Thymus (tissue), 11 donors: ENCODE measurements at regions not wholly inside any gene's neighbourhood (a gene's known extent, or its start where the extent isn't known, plus 50 kb on each side); places are given as distances from the start of the nearest gene placed in this dataset.
A peak's percentile ranks its signal among the peaks of the same experiment; 100 is the strongest.
"Not testable (repeated sequence)": the region's sequence is repeated elsewhere in the genome, so short reads cannot be mapped to it uniquely, and the experiment has no call there.

Experiments used
- DNase-seq, 9 donors: peaks; one replicate each; pipeline ENCODE4 v3.0.0-alpha.2; 2013; ENCODE audit warnings: low spot score in 9 of 9, low read depth in 6 of 9, missing footprints in 1 of 9
- H3K27ac ChIP-seq, 2 donors: one replicate each; pipeline ENCODE4 v1.5.1; 2013; ENCODE audit warnings: control low read depth in 1 of 2, low read depth in 1 of 2, low read length in 1 of 2, mild to moderate bottlenecking in 1 of 2, moderate library complexity in 1 of 2
- H3K27me3 ChIP-seq, 2 donors: one replicate each; pipeline ENCODE4 v1.5.1; 2013; ENCODE audit warnings: low read length in 1 of 2; ENCODE audit not compliant: control insufficient read depth in 2 of 2, insufficient read depth in 1 of 2
- H3K36me3 ChIP-seq, 2 donors: one replicate each; pipeline ENCODE4 v1.5.1; 2013; ENCODE audit warnings: low read length in 1 of 2, mild to moderate bottlenecking in 1 of 2, moderate library complexity in 1 of 2; ENCODE audit not compliant: control insufficient read depth in 2 of 2, insufficient read depth in 2 of 2
- H3K4me1 ChIP-seq, 2 donors: one replicate each; pipeline ENCODE4 v1.5.1; 2013; ENCODE audit warnings: low read length in 2 of 2; ENCODE audit not compliant: control insufficient read depth in 2 of 2, insufficient read depth in 2 of 2
- H3K4me3 ChIP-seq, 2 donors: one replicate each; pipeline ENCODE4 v1.5.1; 2013; ENCODE audit warnings: low read length in 2 of 2, control low read depth in 1 of 2, mild to moderate bottlenecking in 1 of 2
- H3K9me3 ChIP-seq, 2 donors: one replicate each; pipeline ENCODE4 v1.5.1; 2013; ENCODE audit warnings: low read length in 1 of 2, mild to moderate bottlenecking in 1 of 2; ENCODE audit not compliant: control insufficient read depth in 2 of 2, insufficient read depth in 1 of 2
- WGBS: extraction: QIAGEN DNeasy Blood & Tissue Kit; methylation state at CpG from one replicate; pipeline ENCODE4 v1.1.7; 2013; 5-methylcytosine and 5-hydroxymethylcytosine counted together
- donor health status: healthy.

- H3K9me3 ChIP-seq: no peaks in the 10 kb centered on the region
- no peaks in the 10 kb centered on the region for H3K4me1 ChIP-seq
- WGBS: 67% methylated on average over 4 of the region's 4 CpGs
- no peaks in the 10 kb centered on the region for H3K27me3 ChIP-seq
- no peak overlapping the region for H3K27ac ChIP-seq
- H3K36me3 ChIP-seq: no peaks in the 10 kb centered on the region
- peak in 1 of 9 donors; percentile 2 for DNase-seq
- H3K4me3 ChIP-seq: no peak overlapping the region
These were observed 98.4 kb upstream of the GDNF start for GRCh38 chr5:37938076-37938852.

GRCh38 chr5:37936091-37936490, 96.2 kb upstream of the GDNF start:
- no peaks in the 10 kb centered on the region for H3K27me3 ChIP-seq
- H3K9me3 ChIP-seq: no peaks in the 10 kb centered on the region
- WGBS: 96% methylated on average over 5 of the region's 5 CpGs

GRCh38 chr5:37933576-37933975, 93.7 kb upstream of the GDNF start:
- Histone ChIP-seq H3K9me3 (no peaks in the 10 kb centered on the region), H3K27ac (no peak overlapping the region), H3K4me3 (no peak overlapping the region), H3K27me3 (no peaks in the 10 kb centered on the region), H3K36me3 (no peaks in the 10 kb centered on the region), H3K4me1 (no peaks in the 10 kb centered on the region)
- no peak for DNase-seq
- WGBS: 93% methylated on average over 7 of the region's 7 CpGs

More at GRCh38 chr5:37936091-37936490, 96.2 kb upstream of the GDNF start:
- DNase-seq: no peak
- Histone ChIP-seq H3K36me3 (no peaks in the 10 kb centered on the region), H3K4me3 (no peak overlapping the region), H3K27ac (no peak overlapping the region), H3K4me1 (no peaks in the 10 kb centered on the region)

- no peak for DNase-seq
- Histone ChIP-seq H3K4me3 (no peak overlapping the region), H3K27me3 (peaks cover 0 to 5% of the 10 kb centered on the region in 2 donors), H3K4me1 (no peaks in the 10 kb centered on the region), H3K9me3 (no peaks in the 10 kb centered on the region), H3K27ac (no peak overlapping the region), H3K36me3 (no peaks in the 10 kb centered on the region)
- 93% methylated on average over 3 of the region's 3 CpGs for WGBS
These were observed 92.6 kb upstream of the GDNF start for GRCh38 chr5:37932450-37932849.

- peaks cover 0 to 5% of the 10 kb centered on the region in 2 donors for H3K27me3 ChIP-seq
- no peaks in the 10 kb centered on the region for H3K36me3 ChIP-seq
- H3K9me3 ChIP-seq: no peaks in the 10 kb centered on the region
- H3K27ac ChIP-seq: no peak overlapping the region
- 97% methylated on average over 2 of the region's 2 CpGs for WGBS
- no peak overlapping the region for H3K4me3 ChIP-seq
- H3K4me1 ChIP-seq: no peaks in the 10 kb centered on the region
- DNase-seq: no peak
These were observed 91.7 kb upstream of the GDNF start for GRCh38 chr5:37931541-37931940.

- WGBS: 98% methylated on average over 2 of the region's 2 CpGs
- no peaks in the 10 kb centered on the region for H3K9me3 ChIP-seq
- DNase-seq: no peak
These were observed 90.5 kb upstream of the GDNF start for GRCh38 chr5:37930350-37930749.

GRCh38 chr5:37929791-37930190, 90.0 kb upstream of the GDNF start:
- DNase-seq: no peak
- H3K36me3 ChIP-seq: no peaks in the 10 kb centered on the region
- H3K4me3 ChIP-seq: no peak overlapping the region
- 94% methylated on average over 6 of the region's 6 CpGs for WGBS
- no peaks in the 10 kb centered on the region for H3K4me1 ChIP-seq
- peaks cover 0 to 5% of the 10 kb centered on the region in 2 donors for H3K27me3 ChIP-seq
- H3K27ac ChIP-seq: no peak overlapping the region
- H3K9me3 ChIP-seq: no peaks in the 10 kb centered on the region

More at GRCh38 chr5:37930350-37930749, 90.5 kb upstream of the GDNF start:
- H3K4me3 ChIP-seq: no peak overlapping the region
- no peaks in the 10 kb centered on the region for H3K4me1 ChIP-seq
- no peaks in the 10 kb centered on the region for H3K36me3 ChIP-seq
- H3K27ac ChIP-seq: no peak overlapping the region
- peaks cover 0 to 5% of the 10 kb centered on the region in 2 donors for H3K27me3 ChIP-seq

GRCh38 chr5:37927753-37928152, 87.9 kb upstream of the GDNF start:
- not testable (repeated sequence) for H3K36me3 ChIP-seq, H3K9me3 ChIP-seq, H3K4me1 ChIP-seq, H3K27ac ChIP-seq, H3K27me3 ChIP-seq, H3K4me3 ChIP-seq, DNase-seq
- 62% methylated on average over 2 of the region's 4 CpGs for WGBS

- H3K36me3 ChIP-seq: no peaks in the 10 kb centered on the region
- no peaks in the 10 kb centered on the region for H3K9me3 ChIP-seq
- WGBS: 91% methylated on average over 2 of the region's 2 CpGs
- H3K4me1 ChIP-seq: no peaks in the 10 kb centered on the region
- peaks cover 0 to 5% of the 10 kb centered on the region in 2 donors for H3K27me3 ChIP-seq
- no peak overlapping the region for H3K27ac ChIP-seq
- DNase-seq: no peak
- no peak overlapping the region for H3K4me3 ChIP-seq
These were observed 86.9 kb upstream of the GDNF start for GRCh38 chr5:37926732-37927131.
